WTC11 (cell line): ENCODE measurements at regions not wholly inside any gene's neighbourhood (a gene's known extent, or its start where the extent isn't known, plus 50 kb on each side); places are given as distances from the start of the nearest gene placed in this dataset.

Source experiments
- ATAC-seq: fragments of 200-7000 bp; cut with Tn5 transposase; 2 replicates; pipeline ENCODE4 v1.10.0; 2021; ENCODE audit warnings: mild to moderate bottlenecking, moderate library complexity
- CTCF ChIA-PET: fragments of 300-600 bp; sonication (Branson Sonifier 250); formaldehyde crosslinking; loops from one replicate; lab custom pipeline; 2021; ENCODE audit warnings: antibody characterized with exemption; lab: Charles Lee
- POLR2A ChIA-PET: fragments of 350-600 bp; sonication (Branson Sonifier 250); formaldehyde crosslinking; loops from one replicate; lab custom pipeline; 2021; ENCODE audit warnings: antibody characterized with exemption; lab: Charles Lee
- DNase-seq: peaks from one replicate; pipeline ENCODE4 v3.0.0; 2021; ENCODE audit warnings: low spot score
- H3K27ac Mint-ChIP-seq: 2 replicates; pipeline ENCODE4 v1.8.0; 2021; ENCODE audit warnings: mixed read lengths
- H3K27me3 Mint-ChIP-seq: 2 replicates; pipeline ENCODE4 v1.8.0; 2021; ENCODE audit warnings: low read depth, mild to moderate bottlenecking, moderate library complexity, mixed read lengths
- H3K36me3 Mint-ChIP-seq: 2 replicates; pipeline ENCODE4 v1.8.0; 2021; ENCODE audit warnings: mixed read lengths
- H3K4me1 Mint-ChIP-seq: 2 replicates; pipeline ENCODE4 v1.8.0; 2022; ENCODE audit warnings: mixed read lengths
- H3K4me3 Mint-ChIP-seq: 2 replicates; pipeline ENCODE4 v1.8.0; 2021; ENCODE audit warnings: mild to moderate bottlenecking, moderate library complexity, mixed read lengths
- H3K9me3 Mint-ChIP-seq: 2 replicates; pipeline ENCODE4 v1.8.0; 2021; ENCODE audit warnings: mixed read lengths
- CREM ChIP-seq: sonication (generic); formaldehyde crosslinking; IDR thresholded peaks from 2 replicates; pipeline ENCODE4 v1.8.1; 2022; ENCODE audit warnings: mild to moderate bottlenecking, missing genetic modification reagents, moderate library complexity
- E2F4 ChIP-seq: sonication (generic); formaldehyde crosslinking; IDR thresholded peaks from 2 replicates; pipeline ENCODE4 v1.8.1; 2022; ENCODE audit warnings: low read depth, mild to moderate bottlenecking, moderate library complexity, missing genetic modification reagents, borderline replicate concordance
- ELF4 ChIP-seq: sonication (generic); formaldehyde crosslinking; IDR thresholded peaks from 2 replicates; pipeline ENCODE4 v1.8.1; 2022; ENCODE audit warnings: low read depth, mild to moderate bottlenecking, moderate library complexity, missing genetic modification reagents
- EMX1 ChIP-seq: fragments of 250-450 bp; sonication (Bioruptor Pico); IDR thresholded peaks from 2 replicates; pipeline ENCODE4 v1.8.0; 2021; ENCODE audit warnings: mild to moderate bottlenecking
- ESRRA ChIP-seq: sonication (generic); formaldehyde crosslinking; IDR thresholded peaks from 2 replicates; pipeline ENCODE4 v1.8.1; 2022; ENCODE audit warnings: mild to moderate bottlenecking, missing genetic modification reagents, borderline replicate concordance
- GRHL2 ChIP-seq: fragments of 250-450 bp; sonication (Bioruptor Pico); IDR thresholded peaks from 2 replicates; pipeline ENCODE4 v1.8.0; 2022; ENCODE audit warnings: mild to moderate bottlenecking, moderate library complexity; ENCODE audit not compliant: insufficient replicate concordance, severe bottlenecking
- PRDM15 ChIP-seq: sonication (generic); formaldehyde crosslinking; IDR thresholded peaks from 2 replicates; pipeline ENCODE4 v1.8.0; 2022; ENCODE audit warnings: missing genetic modification reagents
- TEAD4 ChIP-seq: sonication (generic); formaldehyde crosslinking; IDR thresholded peaks from 2 replicates; pipeline ENCODE4 v1.8.0; 2022; ENCODE audit warnings: mild to moderate bottlenecking, missing genetic modification reagents
- TP53 ChIP-seq: sonication (generic); formaldehyde crosslinking; IDR thresholded peaks from 2 replicates; pipeline ENCODE4 v1.8.1; 2023; ENCODE audit warnings: mild to moderate bottlenecking, missing genetic modification reagents
- ZNF416 ChIP-seq: fragments of 250-450 bp; sonication (Bioruptor Pico); IDR thresholded peaks from 2 replicates; pipeline ENCODE4 v1.9.0; 2021; ENCODE audit warnings: mild to moderate bottlenecking, inconsistent platforms
- ZNF532 ChIP-seq: fragments of 250-450 bp; sonication (Bioruptor Pico); IDR thresholded peaks from 2 replicates; pipeline ENCODE4 v1.9.0; 2021; ENCODE audit warnings: mild to moderate bottlenecking, borderline replicate concordance
- ZNF671 ChIP-seq: fragments of 250-450 bp; sonication (Bioruptor Pico); IDR thresholded peaks from 2 replicates; pipeline ENCODE4 v1.8.0; 2021; ENCODE audit warnings: mild to moderate bottlenecking
- TF ChIP-seq, protein P1 (sequence below): fragments of 250-450 bp; sonication (Bioruptor Pico); IDR thresholded peaks from 2 replicates; pipeline ENCODE4 v1.9.0; 2021; ENCODE audit warnings: mild to moderate bottlenecking
- TF ChIP-seq, protein P2 (sequence below): sonication (generic); formaldehyde crosslinking; IDR thresholded peaks from 2 replicates; pipeline ENCODE4 v1.8.0; 2022; ENCODE audit warnings: mild to moderate bottlenecking, missing genetic modification reagents
- TF ChIP-seq, protein P3 (sequence below): sonication (generic); formaldehyde crosslinking; IDR thresholded peaks from 2 replicates; pipeline ENCODE4 v1.8.1; 2023; ENCODE audit warnings: mild to moderate bottlenecking, moderate library complexity, missing genetic modification reagents

- TF ChIP-seq ZNF532 = no peak
- TF ChIP-seq GRHL2 (CRISPR knock-in tag) = no peak
- TF ChIP-seq ESRRA (CRISPR knock-in tag) = no peak
- no peak for TF ChIP-seq EMX1
- TF ChIP-seq PRDM15 (CRISPR knock-in tag) = no peak
- TF ChIP-seq ELF4 (CRISPR knock-in tag) = no peak
- TF ChIP-seq CREM (CRISPR knock-in tag) = no peak
- TF ChIP-seq ZNF671 = no peak
- TF ChIP-seq TP53 (CRISPR knock-in tag) = no peak
- TF ChIP-seq TEAD4 (CRISPR knock-in tag) = no peak
- TF ChIP-seq, protein P1, sequence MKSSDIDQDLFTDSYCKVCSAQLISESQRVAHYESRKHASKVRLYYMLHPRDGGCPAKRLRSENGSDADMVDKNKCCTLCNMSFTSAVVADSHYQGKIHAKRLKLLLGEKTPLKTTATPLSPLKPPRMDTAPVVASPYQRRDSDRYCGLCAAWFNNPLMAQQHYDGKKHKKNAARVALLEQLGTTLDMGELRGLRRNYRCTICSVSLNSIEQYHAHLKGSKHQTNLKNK (CRISPR knock-in tag) = no peak
- TF ChIP-seq, protein P2, sequence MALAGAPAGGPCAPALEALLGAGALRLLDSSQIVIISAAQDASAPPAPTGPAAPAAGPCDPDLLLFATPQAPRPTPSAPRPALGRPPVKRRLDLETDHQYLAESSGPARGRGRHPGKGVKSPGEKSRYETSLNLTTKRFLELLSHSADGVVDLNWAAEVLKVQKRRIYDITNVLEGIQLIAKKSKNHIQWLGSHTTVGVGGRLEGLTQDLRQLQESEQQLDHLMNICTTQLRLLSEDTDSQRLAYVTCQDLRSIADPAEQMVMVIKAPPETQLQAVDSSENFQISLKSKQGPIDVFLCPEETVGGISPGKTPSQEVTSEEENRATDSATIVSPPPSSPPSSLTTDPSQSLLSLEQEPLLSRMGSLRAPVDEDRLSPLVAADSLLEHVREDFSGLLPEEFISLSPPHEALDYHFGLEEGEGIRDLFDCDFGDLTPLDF (CRISPR knock-in tag) = no peak
- TF ChIP-seq ZNF416 (CRISPR knock-in tag) = no peak
- TF ChIP-seq, protein P3, sequence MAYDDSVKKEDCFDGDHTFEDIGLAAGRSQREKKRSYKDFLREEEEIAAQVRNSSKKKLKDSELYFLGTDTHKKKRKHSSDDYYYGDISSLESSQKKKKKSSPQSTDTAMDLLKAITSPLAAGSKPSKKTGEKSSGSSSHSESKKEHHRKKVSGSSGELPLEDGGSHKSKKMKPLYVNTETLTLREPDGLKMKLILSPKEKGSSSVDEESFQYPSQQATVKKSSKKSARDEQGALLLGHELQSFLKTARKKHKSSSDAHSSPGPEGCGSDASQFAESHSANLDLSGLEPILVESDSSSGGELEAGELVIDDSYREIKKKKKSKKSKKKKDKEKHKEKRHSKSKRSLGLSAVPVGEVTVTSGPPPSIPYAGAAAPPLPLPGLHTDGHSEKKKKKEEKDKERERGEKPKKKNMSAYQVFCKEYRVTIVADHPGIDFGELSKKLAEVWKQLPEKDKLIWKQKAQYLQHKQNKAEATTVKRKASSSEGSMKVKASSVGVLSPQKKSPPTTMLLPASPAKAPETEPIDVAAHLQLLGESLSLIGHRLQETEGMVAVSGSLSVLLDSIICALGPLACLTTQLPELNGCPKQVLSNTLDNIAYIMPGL (CRISPR knock-in tag) = no peak
- no peak for TF ChIP-seq E2F4
- TF ChIP-seq, all 79 proteins: peak for 0
- Mint-ChIP-seq H3K27ac (no peak overlapping the region), H3K4me1 (peaks cover 41% of the 10 kb centered on the region), H3K27me3 (no peaks in the 10 kb centered on the region; the same call in 1 of the 2 replicates), H3K9me3 (peaks cover 8% of the 10 kb centered on the region; the same call in 1 of the 2 replicates), H3K4me3 (no peak overlapping the region), H3K36me3 (no peaks in the 10 kb centered on the region)
- POLR2A ChIA-PET = interaction anchor here (1.2 kb wide), 1 partner anchor 11 kb away, joined by 3 read pairs; no protein-coding TSS in a partner anchor
- DNase-seq (no peak), ATAC-seq (no peak)
- CTCF ChIA-PET = no interaction called here
These were observed 266.4 kb upstream of the FZD8 start for GRCh38 chr10:35908451-35908850.
